HG03432 (cell line): ENCODE measurements at regions not wholly inside any gene's neighbourhood (a gene's known extent, or its start where the extent isn't known, plus 50 kb on each side); places are given as distances from the start of the nearest gene placed in this dataset.

ENCODE experiments used
- ATAC-seq: cut with Tn5 transposase; IDR thresholded peaks from one replicate; pipeline ENCODE4 v1.9.1; 2021; ENCODE audit warnings: mild to moderate bottlenecking, moderate library complexity; ENCODE audit not compliant: unreplicated experiment

DNA sequence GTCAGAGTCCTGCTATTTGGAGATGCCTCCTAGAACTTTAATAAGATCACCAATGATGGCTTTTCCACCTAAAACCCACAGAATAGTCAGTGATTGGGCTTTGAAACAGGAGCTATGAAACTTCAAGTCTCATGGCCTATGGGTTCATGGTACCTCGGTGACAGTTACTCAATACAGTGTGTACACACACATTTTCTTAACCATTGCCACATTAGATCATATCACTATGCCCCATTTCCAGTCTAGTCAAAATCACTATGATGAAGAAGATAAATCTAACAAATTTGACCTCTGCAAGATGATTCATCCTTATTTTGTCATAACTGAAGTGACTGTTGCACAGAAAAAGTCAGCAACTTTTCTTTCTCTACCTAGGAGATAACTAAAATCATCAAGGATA, 86.8 kb upstream of the OR13F1 start:
- ATAC-seq: no peak

DNA sequence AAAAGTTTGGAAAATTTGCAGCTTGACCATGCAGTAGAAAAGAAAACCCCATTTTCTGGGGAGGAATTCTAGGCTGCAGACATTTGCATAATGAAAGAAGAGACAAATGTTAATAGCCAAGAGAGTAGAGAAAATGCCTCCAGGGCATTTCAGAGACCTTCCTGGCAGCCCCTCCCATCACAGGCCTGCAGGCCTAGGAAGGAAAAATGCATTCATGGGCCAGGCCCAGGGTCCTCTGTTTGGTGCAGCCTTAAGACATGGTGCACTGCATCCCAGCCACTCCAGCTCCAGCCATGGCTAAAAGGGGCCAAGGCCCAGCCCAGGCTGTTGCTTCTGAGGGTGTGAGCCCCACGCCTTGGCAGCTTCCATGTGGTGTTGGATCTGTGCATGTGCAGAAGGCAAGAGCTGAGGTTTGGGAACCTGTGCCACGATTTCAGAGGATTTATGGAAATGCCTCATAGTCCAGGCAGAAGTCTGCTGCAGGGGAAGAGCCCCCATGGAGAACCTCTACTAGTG, 75.0 kb upstream of the OR13F1 start:
- no peak for ATAC-seq

DNA sequence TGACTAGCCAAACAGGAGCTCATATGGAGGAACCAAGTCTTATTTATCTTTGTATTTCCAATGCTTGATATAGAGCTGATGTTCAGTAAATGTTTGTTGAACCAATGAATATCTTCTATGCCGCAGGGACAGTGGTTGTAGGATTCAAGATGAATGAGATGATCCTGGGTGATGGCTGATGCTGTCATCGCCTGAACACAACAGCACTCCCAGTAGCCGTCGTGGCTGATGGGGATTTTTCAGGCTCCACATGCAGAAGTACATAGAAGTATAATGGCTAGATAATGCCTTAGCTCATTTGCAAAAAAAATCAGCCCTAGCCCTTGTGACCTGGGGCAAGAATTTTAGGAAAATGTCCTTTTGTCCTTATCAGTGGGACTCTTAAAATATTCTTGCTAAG, 69.0 kb upstream of the OR13F1 start:
- no peak for ATAC-seq

DNA sequence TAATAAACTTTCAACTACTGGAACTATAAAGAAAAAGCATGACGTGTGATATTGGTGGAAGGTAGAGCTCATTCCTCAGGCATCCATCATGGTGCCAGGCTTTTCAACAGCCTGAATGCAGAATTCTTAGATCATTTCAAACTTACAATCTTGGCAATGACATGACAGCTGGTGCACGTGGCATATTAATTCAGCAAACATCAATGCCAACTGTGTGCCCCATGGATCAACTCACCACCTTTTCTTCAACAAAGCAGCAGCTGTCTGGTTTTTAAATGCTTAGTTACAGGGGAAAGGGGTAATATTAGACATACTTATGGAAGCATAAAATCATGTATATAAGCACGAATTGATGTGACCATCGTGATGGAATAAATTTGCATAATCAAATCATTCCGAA, 56.0 kb upstream of the OR13F1 start:
- no peak for ATAC-seq
